PC-9 (cell line): ENCODE measurements at regions not wholly inside any gene's neighbourhood (a gene's known extent, or its start where the extent isn't known, plus 50 kb on each side); places are given as distances from the start of the nearest gene placed in this dataset.

Experiments used
- BruUV-seq: library from RNA; stranded (reverse); fragments of 400-500 nt; replicated peaks from 2 replicates; lab custom pipeline; 2021; lab: Mats Ljungman, UMichigan
- CTCF ChIA-PET: fragments of 300-600 bp; sonication (Branson Sonifier 250); formaldehyde crosslinking; loops from one replicate; lab custom pipeline; 2022; ENCODE audit warnings: antibody characterized with exemption; lab: Charles Lee
- POLR2A ChIA-PET: fragments of 300-600 bp; sonication (Branson Sonifier 250); formaldehyde crosslinking; loops from one replicate; lab custom pipeline; 2022; ENCODE audit warnings: antibody characterized with exemption; ENCODE audit not compliant: unreplicated experiment; lab: Charles Lee
- DNase-seq, 2 experiments: peaks; one replicate each; pipeline versions ENCODE4 v3.0.0 to v3.0.0-alpha.2; 2015 to 2022; ENCODE audit warnings: mixed read lengths in 1 of 2
- H2AFZ ChIP-seq: fragments of 200-600 bp; sonication (generic); 2 replicates; pipeline ENCODE4 v1.8.1; 2017; ENCODE audit warnings: antibody characterized with exemption
- H3F3A ChIP-seq: fragments of 200-600 bp; sonication (generic); 2 replicates; pipeline ENCODE4 v1.8.1; 2017; ENCODE audit warnings: antibody characterized with exemption, mild to moderate bottlenecking, low read depth; ENCODE audit not compliant: insufficient read depth
- H3K27ac ChIP-seq: fragments of 200-600 bp; sonication (generic); 2 replicates; pipeline ENCODE4 v1.6.1; 2016; ENCODE audit warnings: mixed run types
- H3K27me3 ChIP-seq: fragments of 200-600 bp; sonication (generic); 2 replicates; pipeline ENCODE4 v1.6.1; 2016; ENCODE audit warnings: low read depth, mixed run types; ENCODE audit not compliant: insufficient read depth
- H3K36me3 ChIP-seq: fragments of 200-600 bp; sonication (generic); 2 replicates; pipeline ENCODE4 v1.6.1; 2016; ENCODE audit warnings: low read depth, mixed run types
- H3K4me1 ChIP-seq: fragments of 200-600 bp; sonication (generic); replicated peaks from 2 replicates; pipeline ENCODE4 v1.6.1; 2016; ENCODE audit warnings: mixed run types; ENCODE audit not compliant: insufficient read depth
- H3K4me2 ChIP-seq: fragments of 200-600 bp; sonication (generic); 2 replicates; pipeline ENCODE4 v1.6.1; 2017; ENCODE audit warnings: mixed run types
- H3K4me3 ChIP-seq: fragments of 200-600 bp; sonication (generic); 2 replicates; pipeline ENCODE4 v1.6.1; 2016; ENCODE audit warnings: mixed run types
- H3K79me2 ChIP-seq: fragments of 200-600 bp; sonication (generic); 2 replicates; pipeline ENCODE4 v1.6.1; 2017; ENCODE audit warnings: low read depth, mixed run types
- H3K9me2 ChIP-seq: fragments of 200-600 bp; sonication (generic); 2 replicates; pipeline ENCODE4 v1.8.1; 2017; ENCODE audit warnings: mild to moderate bottlenecking; ENCODE audit not compliant: insufficient read depth
- H3K9me3 ChIP-seq: fragments of 200-600 bp; sonication (generic); 2 replicates; pipeline ENCODE4 v1.8.1; 2016; ENCODE audit warnings: low read depth; ENCODE audit not compliant: insufficient read depth
- H4K20me1 ChIP-seq: fragments of 200-600 bp; sonication (generic); 2 replicates; pipeline ENCODE4 v1.8.1; 2017; ENCODE audit not compliant: insufficient read depth
- CTCF ChIP-seq: fragments of 200-600 bp; sonication (generic); conservative IDR thresholded peaks from 2 replicates; pipeline ENCODE4 v1.6.1; 2017; ENCODE audit warnings: mixed run types, antibody characterized with exemption, mild to moderate bottlenecking, moderate library complexity
- EZH2 ChIP-seq: fragments of 200-600 bp; sonication (generic); IDR thresholded peaks from 2 replicates; pipeline ENCODE4 v1.8.0; 2017; ENCODE audit warnings: antibody characterized with exemption, low read depth
- intact Hi-C: fragments of 100-400 bp; cut with micrococcal nuclease; formaldehyde crosslinking; loops from one replicate; pipeline ENCODE4 v1.10.0; 2022; ENCODE audit not compliant: unreplicated experiment

DNA sequence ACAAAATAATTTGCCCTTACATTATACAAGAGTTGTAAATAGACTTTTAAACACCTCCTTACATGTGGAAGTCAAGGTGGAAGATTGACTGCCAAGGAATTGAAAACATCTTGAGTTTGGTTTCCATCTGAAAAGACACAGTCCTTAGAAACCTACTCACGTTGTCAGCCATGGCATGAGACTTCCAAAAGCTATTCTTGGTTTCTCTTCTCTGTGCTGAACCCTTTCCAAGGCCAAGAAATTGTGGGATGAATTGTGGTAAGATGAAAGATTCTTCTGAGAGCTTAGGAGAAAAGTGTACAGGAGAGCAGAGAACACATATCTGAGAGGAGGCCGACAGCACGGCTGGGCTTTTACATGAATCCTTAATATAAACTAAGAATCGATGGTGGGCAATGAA is 370.0 kb downstream of the FBXW7 start:
- Histone ChIP-seq H3K4me2 (no peak overlapping the region), H3K36me3 (no peaks in the 10 kb centered on the region), H3K9me3 (no peaks in the 10 kb centered on the region), H3F3A (no peaks in the 10 kb centered on the region), H3K4me1 (no peaks in the 10 kb centered on the region), H3K9me2 (no peaks in the 10 kb centered on the region), H3K27me3 (peaks cover 16% of the 10 kb centered on the region; the same call in 1 of the 2 replicates), H3K27ac (no peak overlapping the region), H3K4me3 (no peak overlapping the region), H4K20me1 (no peaks in the 10 kb centered on the region), H2AFZ (no peak overlapping the region), H3K79me2 (no peaks in the 10 kb centered on the region)
- ChIA-PET POLR2A (no interaction called here), CTCF (no interaction called here)
- TF ChIP-seq CTCF (no peak), EZH2 (no peak)
- DNase-seq = no peak
- no TSS peak for BruUV-seq
- intact Hi-C loops = no loop called here

GRCh38 chr4:152165146-152165545 is 370.7 kb downstream of the FBXW7 start:
- no TSS peak for BruUV-seq
- ChIA-PET POLR2A (no interaction called here), CTCF (no interaction called here)
- no peak for DNase-seq
- Histone ChIP-seq H3K27ac (no peak overlapping the region), H2AFZ (no peak overlapping the region), H3K9me3 (no peaks in the 10 kb centered on the region), H3F3A (no peaks in the 10 kb centered on the region), H3K4me2 (no peak overlapping the region), H3K27me3 (peaks cover 16% of the 10 kb centered on the region; the same call in 1 of the 2 replicates), H3K4me3 (no peak overlapping the region), H4K20me1 (no peaks in the 10 kb centered on the region), H3K9me2 (no peaks in the 10 kb centered on the region), H3K79me2 (no peaks in the 10 kb centered on the region), H3K36me3 (no peaks in the 10 kb centered on the region), H3K4me1 (no peaks in the 10 kb centered on the region)
- TF ChIP-seq CTCF (no peak), EZH2 (no peak)
- intact Hi-C loops = no loop called here

DNA sequence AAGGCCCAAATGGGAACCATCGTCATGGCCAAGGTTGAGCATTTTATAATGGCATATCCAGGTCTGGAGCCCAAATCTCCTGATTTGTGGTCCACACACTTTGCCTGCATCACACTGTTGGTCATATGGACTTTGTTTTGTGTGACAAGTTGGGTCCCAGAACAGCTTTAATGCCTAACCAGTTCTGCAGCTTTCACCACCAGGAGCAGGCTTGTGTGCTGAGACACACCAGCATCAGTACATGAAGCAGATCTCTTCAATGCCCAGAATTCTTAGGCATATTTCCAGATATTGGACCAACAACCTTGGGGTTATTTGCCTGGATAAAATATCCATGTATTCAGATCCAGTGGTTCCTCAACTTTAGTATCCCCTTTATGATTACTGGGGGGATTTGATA is 371.3 kb downstream of the FBXW7 start:
- Histone ChIP-seq H3K4me3 (no peak overlapping the region), H4K20me1 (no peaks in the 10 kb centered on the region), H3K4me1 (no peaks in the 10 kb centered on the region), H3K27me3 (peaks cover 16% of the 10 kb centered on the region; the same call in 1 of the 2 replicates), H3K9me2 (no peaks in the 10 kb centered on the region), H3K27ac (no peak overlapping the region), H3K79me2 (no peaks in the 10 kb centered on the region), H3K9me3 (no peaks in the 10 kb centered on the region), H3K4me2 (no peak overlapping the region), H3F3A (no peaks in the 10 kb centered on the region), H3K36me3 (no peaks in the 10 kb centered on the region), H2AFZ (no peak overlapping the region)
- BruUV-seq = no TSS peak
- CTCF ChIA-PET = no interaction called here
- POLR2A ChIA-PET = no interaction called here
- DNase-seq = no peak
- intact Hi-C loops = no loop called here
- no peak for TF ChIP-seq CTCF
- no peak for TF ChIP-seq EZH2
